IPS-15b (cell line): ENCODE measurements at regions not wholly inside any gene's neighbourhood (a gene's known extent, or its start where the extent isn't known, plus 50 kb on each side); places are given as distances from the start of the nearest gene placed in this dataset.

ENCODE experiments used
- H3K27me3 ChIP-seq: one replicate; pipeline ENCODE4 v1.6.1; 2013; ENCODE audit warnings: low read length; ENCODE audit not compliant: control insufficient read depth, insufficient read depth
- H3K36me3 ChIP-seq: one replicate; pipeline ENCODE4 v1.6.1; 2013; ENCODE audit warnings: low read length; ENCODE audit not compliant: control insufficient read depth, insufficient read depth
- H3K4me1 ChIP-seq: one replicate; pipeline ENCODE4 v1.6.1; 2013; ENCODE audit warnings: mild to moderate bottlenecking, low read length; ENCODE audit not compliant: control insufficient read depth, insufficient read depth
- H3K4me3 ChIP-seq: one replicate; pipeline ENCODE4 v1.5.1; 2013; ENCODE audit warnings: low read depth, low read length
- H3K9ac ChIP-seq: one replicate; pipeline ENCODE4 v1.6.1; 2013; ENCODE audit warnings: low read depth, mild to moderate bottlenecking, low read length
- H3K9me3 ChIP-seq: one replicate; pipeline ENCODE4 v1.6.1; 2013; ENCODE audit warnings: mild to moderate bottlenecking, low read length; ENCODE audit not compliant: control insufficient read depth, insufficient read depth

GRCh38 chr3:144921710-144922109 lies 950.1 kb downstream of the DIPK2A start:
- Histone ChIP-seq H3K36me3 (no peaks in the 10 kb centered on the region), H3K9ac (no peak overlapping the region), H3K4me1 (no peaks in the 10 kb centered on the region), H3K4me3 (no peak overlapping the region), H3K27me3 (no peaks in the 10 kb centered on the region), H3K9me3 (no peaks in the 10 kb centered on the region)

GRCh38 chr3:144923046-144923775 lies 951.6 kb downstream of the DIPK2A start:
- no peaks in the 10 kb centered on the region for H3K9me3 ChIP-seq
- no peaks in the 10 kb centered on the region for H3K36me3 ChIP-seq
- no peaks in the 10 kb centered on the region for H3K27me3 ChIP-seq
- H3K9ac ChIP-seq = no peak overlapping the region
- no peak overlapping the region for H3K4me3 ChIP-seq
- no peaks in the 10 kb centered on the region for H3K4me1 ChIP-seq

GRCh38 chr3:144930431-144930830 lies 958.8 kb downstream of the DIPK2A start:
- Histone ChIP-seq H3K36me3 (no peaks in the 10 kb centered on the region), H3K4me1 (no peaks in the 10 kb centered on the region), H3K4me3 (no peak overlapping the region), H3K27me3 (no peaks in the 10 kb centered on the region), H3K9me3 (no peaks in the 10 kb centered on the region), H3K9ac (no peak overlapping the region)

GRCh38 chr3:144931590-144931989 lies 960.0 kb downstream of the DIPK2A start:
- H3K27me3 ChIP-seq = no peaks in the 10 kb centered on the region
- H3K4me1 ChIP-seq = no peaks in the 10 kb centered on the region
- H3K4me3 ChIP-seq = no peak overlapping the region
- no peaks in the 10 kb centered on the region for H3K9me3 ChIP-seq
- H3K36me3 ChIP-seq = no peaks in the 10 kb centered on the region
- H3K9ac ChIP-seq = no peak overlapping the region

- Histone ChIP-seq H3K9me3 (no peaks in the 10 kb centered on the region), H3K27me3 (no peaks in the 10 kb centered on the region), H3K4me3 (no peak overlapping the region), H3K4me1 (no peaks in the 10 kb centered on the region), H3K9ac (no peak overlapping the region), H3K36me3 (no peaks in the 10 kb centered on the region)
Observed at GRCh38 chr3:144942093-144942837, 970.6 kb downstream of the DIPK2A start.

DNA sequence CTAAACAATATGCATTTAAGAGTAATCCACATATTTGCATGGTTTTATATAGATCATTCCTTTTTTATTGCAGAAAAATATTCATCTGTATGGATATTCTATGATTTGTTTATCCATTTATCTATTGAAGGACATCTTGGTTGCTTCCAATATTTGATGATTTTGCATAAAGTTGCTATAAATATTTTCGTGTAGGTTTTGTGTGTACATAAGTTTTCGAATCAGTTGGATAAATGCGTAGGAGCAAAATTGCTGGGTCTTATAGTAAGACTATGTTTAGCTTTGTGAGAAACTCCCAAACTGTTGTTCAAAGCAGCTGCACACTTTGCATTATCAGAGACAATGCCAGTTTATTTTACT lies 971.2 kb downstream of the DIPK2A start:
- no peaks in the 10 kb centered on the region for H3K27me3 ChIP-seq
- no peak overlapping the region for H3K4me3 ChIP-seq
- H3K9me3 ChIP-seq = no peaks in the 10 kb centered on the region
- no peaks in the 10 kb centered on the region for H3K36me3 ChIP-seq
- H3K9ac ChIP-seq = no peak overlapping the region
- H3K4me1 ChIP-seq = no peaks in the 10 kb centered on the region

GRCh38 chr3:144947895-144948294 lies 976.3 kb downstream of the DIPK2A start:
- Histone ChIP-seq H3K4me1 (no peaks in the 10 kb centered on the region), H3K36me3 (no peaks in the 10 kb centered on the region), H3K9ac (no peak overlapping the region), H3K9me3 (no peaks in the 10 kb centered on the region), H3K4me3 (no peak overlapping the region), H3K27me3 (no peaks in the 10 kb centered on the region)

DNA sequence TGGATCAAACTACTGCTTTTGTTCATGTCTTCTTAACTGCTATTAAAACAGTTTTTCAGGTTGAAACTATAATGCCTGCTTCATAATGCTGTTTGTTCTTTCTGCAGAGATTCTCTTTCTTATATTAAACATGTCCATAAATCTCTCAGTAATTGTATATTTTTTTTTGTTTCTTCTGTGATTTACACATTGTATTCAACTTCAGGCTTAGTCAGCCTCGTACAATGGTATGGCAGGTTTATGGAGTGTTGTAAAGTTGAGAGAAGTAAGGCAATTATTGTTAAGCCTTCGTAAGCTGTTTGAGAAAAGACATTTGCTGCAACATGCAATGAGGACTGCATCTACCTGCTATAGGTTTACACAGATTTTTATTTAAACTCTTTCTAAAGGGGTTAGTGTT lies 977.1 kb downstream of the DIPK2A start:
- no peak overlapping the region for H3K4me3 ChIP-seq
- H3K9me3 ChIP-seq = no peaks in the 10 kb centered on the region
- no peaks in the 10 kb centered on the region for H3K27me3 ChIP-seq
- H3K9ac ChIP-seq = no peak overlapping the region
- no peaks in the 10 kb centered on the region for H3K36me3 ChIP-seq
- H3K4me1 ChIP-seq = no peaks in the 10 kb centered on the region

DNA sequence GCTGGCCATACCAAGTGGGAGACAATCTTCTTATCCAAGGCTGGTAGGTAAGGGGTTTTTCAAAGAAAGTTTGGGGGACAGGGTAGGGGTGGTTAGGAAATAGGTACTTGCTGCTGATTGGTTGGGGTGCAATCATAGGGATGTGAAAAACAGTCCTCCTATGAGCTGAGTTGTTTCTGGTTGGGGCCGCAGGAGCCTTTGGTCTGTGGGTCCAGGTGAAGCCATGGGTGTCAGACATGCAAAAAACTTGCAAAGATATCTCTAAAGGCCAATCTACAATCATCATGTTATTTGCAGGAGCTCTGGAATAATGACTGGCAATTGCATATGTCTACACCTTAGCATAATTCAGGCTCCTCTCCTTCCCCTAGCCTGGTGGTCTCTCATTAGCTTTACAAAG lies 982.3 kb downstream of the DIPK2A start:
- Histone ChIP-seq H3K27me3 (no peaks in the 10 kb centered on the region), H3K4me1 (no peaks in the 10 kb centered on the region), H3K4me3 (no peak overlapping the region), H3K36me3 (no peaks in the 10 kb centered on the region), H3K9ac (no peak overlapping the region), H3K9me3 (no peaks in the 10 kb centered on the region)

DNA sequence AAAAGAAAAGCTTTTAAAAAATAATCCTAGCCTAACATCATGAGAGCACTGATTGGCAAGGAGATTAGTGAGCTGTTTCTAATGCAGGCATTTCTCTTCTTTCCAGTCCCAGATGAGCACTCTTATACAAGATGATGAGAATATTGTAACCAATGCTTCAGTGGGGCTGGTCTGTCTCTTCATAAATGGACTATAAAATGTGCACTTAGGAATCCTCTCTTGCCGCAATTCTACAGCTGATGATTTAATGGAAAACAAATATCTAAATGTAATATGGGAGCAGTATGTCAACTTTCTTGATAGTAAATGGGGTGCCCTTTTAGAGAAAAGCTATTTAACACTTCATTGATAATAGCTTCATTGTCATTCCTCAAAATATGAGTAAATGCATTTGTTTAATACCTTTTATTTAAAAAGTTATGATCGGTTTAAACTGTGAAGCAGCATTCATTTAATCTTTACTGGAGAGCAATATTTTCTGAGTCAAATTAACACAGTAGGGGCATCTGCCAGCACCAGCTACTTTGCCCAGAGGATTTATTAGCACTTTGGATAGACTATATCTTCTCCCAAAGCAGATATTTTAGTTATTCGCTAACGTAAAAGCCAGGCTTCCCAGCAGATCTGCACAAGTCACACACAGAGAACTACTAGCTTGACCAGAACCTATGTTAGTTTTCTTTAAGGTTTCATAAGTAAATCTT lies 985.9 kb downstream of the DIPK2A start:
- no peaks in the 10 kb centered on the region for H3K27me3 ChIP-seq
- H3K4me1 ChIP-seq = no peaks in the 10 kb centered on the region
- no peaks in the 10 kb centered on the region for H3K36me3 ChIP-seq

GRCh38 chr3:144963810-144964209 lies 992.2 kb downstream of the DIPK2A start:
- H3K27me3 ChIP-seq = no peaks in the 10 kb centered on the region
- H3K4me3 ChIP-seq = no peak overlapping the region

More for the DNA sequence above, 985.9 kb downstream of the DIPK2A start:
- H3K9me3 ChIP-seq = no peaks in the 10 kb centered on the region
- no peak overlapping the region for H3K4me3 ChIP-seq
- no peak overlapping the region for H3K9ac ChIP-seq

DNA sequence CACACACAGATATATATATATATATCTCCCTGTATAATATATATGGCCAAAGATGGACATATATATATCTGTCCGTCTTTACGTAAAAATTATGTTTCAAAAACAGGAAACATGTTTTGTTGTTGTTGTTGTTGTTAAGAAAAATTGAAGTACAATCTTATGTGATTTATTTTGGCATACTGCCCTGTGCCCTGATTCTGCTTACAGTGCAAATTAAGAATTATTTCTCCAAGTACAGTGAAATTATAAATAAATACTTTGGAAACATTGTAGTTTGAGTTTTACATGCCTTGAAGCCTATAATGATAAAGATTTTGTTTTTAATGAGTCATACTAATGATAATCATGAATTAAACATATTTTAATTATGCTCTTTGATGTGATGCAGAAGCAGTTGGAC lies 994.9 kb downstream of the DIPK2A start:
- H3K4me3 ChIP-seq = no peak overlapping the region
- H3K9ac ChIP-seq = no peak overlapping the region
- no peaks in the 10 kb centered on the region for H3K27me3 ChIP-seq
- no peaks in the 10 kb centered on the region for H3K36me3 ChIP-seq
- H3K4me1 ChIP-seq = no peaks in the 10 kb centered on the region
- H3K9me3 ChIP-seq = no peaks in the 10 kb centered on the region

More at GRCh38 chr3:144963810-144964209, 992.2 kb downstream of the DIPK2A start:
- H3K4me1 ChIP-seq = no peaks in the 10 kb centered on the region
- no peaks in the 10 kb centered on the region for H3K9me3 ChIP-seq
- no peaks in the 10 kb centered on the region for H3K36me3 ChIP-seq
- H3K9ac ChIP-seq = no peak overlapping the region
